DMS 273 (cell line): ENCODE measurements at regions not wholly inside any gene's neighbourhood (a gene's known extent, or its start where the extent isn't known, plus 50 kb on each side); places are given as distances from the start of the nearest gene placed in this dataset.
A peak's percentile ranks its signal among the peaks of the same experiment; 100 is the strongest.
"Not testable (repeated sequence)": the region's sequence is repeated elsewhere in the genome, so short reads cannot be mapped to it uniquely, and the experiment has no call there.

Experiments used
- DNase-seq: peaks from one replicate; lab custom pipeline; 2025; ENCODE audit not compliant: unreplicated experiment; lab: John Stamatoyannopoulos, UW

DNA sequence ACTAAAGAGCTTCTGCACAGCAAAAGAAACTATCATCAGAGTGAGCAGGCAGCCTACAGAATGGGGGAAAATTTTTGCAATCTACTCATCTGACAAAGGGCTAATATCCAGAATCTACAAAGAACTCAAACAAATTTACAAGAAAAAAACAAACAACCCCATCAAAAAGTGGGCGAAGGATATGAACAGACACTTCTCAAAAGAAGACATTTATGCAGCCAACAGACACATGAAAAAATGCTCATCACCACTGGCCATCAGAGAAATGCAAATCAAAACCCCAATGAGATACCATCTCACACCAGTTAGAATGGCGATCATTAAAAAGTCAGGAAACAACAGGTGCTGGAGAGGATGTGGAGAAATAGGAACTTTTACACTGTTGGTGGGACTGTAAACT lies 372.8 kb upstream of the CCL2 start:
- DNase-seq, result not testable (repeated sequence)

DNA sequence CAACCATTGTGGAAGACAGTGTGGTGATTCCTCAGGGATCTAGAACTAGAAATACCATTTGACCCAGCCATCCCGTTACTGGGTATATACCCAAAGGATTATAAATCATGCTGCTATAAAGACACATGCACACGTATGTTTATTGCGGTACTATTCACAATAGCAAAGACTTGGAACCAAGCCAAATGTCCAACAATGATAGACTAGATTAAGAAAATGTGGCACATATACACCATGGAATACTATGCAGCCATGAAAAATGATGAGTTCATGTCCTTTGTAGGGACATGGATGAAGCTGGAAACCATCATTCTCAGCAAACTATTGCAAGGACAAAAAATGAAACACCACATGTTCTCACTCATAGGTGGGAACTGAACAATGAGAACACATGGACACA lies 372.4 kb upstream of the CCL2 start:
- DNase-seq, result not testable (repeated sequence)

DNA sequence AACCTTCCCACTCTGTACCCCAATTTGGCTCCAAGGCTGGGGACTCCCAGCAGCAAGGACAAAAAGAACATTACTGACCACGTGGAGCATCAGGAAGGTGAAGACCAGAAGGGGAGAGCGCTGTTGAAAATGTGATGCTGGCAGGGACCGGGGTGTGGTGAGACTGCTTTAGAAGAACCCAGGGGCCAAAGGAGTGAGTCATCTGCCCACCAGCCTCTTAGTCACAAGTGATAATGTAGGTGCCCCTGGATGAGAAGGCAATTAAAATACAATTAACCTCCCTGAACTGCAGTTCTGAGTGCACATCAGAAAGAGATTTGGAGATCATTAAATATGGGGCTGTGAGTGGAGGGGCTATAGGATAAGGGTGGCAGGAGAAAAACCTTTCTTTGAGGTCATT lies 366.6 kb upstream of the CCL2 start:
- no peak for DNase-seq

DNA sequence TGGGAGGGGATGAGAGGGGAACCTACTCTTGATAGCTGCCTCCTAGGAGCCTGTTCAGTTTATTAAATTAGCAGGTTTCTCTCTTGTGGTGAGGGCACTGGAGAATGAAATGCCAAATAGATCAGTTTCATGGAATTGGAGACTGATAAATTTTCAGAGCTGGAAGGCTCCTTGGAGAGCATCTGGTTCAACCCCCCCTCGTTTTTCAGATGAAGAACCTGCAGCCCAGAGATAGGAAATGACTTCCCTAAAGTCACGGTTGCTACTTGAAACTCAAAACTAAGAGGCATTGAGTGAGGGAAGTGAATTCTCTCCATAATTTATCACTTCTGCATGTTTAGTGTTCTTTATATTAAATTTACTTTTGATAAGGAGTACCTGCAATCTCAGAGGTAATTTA lies 366.0 kb upstream of the CCL2 start:
- no peak for DNase-seq

DNA sequence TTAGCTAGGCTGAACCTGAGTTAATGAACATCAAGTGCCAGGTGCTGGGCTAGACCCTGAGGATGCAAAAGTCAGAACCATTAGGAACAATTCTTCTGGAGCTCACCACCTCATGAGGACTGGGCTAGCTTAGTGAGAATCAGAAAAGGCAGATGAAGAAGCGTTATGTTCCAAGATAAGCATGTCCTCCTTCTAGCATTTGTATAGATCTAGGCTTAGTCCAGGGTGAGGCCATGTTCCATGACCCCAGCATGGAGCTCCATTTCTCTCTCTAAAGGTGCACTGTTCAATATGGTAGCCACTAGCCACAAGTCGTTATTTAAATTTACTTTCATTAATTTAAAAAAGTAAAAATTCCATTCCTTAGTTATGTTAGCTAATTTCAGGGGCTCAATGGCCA lies 365.3 kb upstream of the CCL2 start:
- no peak for DNase-seq

DNA sequence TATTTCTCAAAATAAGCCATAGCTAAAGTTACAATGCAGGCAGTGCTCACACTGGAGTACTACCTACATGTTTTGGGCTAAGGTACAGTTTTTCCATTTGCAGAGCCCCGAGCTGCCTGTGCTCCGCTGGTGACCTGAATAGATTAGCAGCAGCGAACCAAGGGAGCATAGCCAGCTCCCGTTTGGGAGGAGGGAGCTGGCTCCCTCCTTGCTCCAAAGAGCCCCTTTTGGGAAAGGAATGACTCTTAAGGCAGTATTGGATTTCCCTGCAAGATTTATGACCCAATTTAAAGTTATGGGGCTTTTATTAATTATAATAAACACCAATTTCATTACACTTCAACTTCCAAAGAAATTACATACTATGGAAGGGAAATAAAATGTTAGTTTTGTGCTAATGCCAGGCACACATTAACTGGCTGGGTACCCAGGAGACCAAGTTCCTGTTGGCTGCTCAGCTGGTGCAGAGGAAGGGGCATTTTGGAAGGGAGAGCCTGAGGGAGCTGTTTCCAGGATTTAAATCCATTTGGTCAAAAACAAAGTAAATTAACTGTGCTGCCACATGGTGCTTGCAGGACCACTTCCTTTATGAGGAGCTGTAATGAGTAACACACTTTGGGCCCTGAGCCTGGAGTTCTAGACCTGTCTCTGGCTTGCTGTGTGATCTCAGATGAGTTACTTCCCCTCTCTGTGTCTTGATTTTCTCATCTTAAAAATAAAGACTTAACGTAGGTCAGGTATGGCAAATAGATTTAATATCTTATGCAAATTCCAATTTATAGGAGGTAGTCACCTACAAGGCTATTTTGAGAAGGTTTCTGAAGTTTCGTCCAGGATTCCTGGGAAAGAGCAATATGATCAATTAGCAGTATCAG lies 362.1 kb upstream of the CCL2 start:
- DNase-seq, result no peak

DNA sequence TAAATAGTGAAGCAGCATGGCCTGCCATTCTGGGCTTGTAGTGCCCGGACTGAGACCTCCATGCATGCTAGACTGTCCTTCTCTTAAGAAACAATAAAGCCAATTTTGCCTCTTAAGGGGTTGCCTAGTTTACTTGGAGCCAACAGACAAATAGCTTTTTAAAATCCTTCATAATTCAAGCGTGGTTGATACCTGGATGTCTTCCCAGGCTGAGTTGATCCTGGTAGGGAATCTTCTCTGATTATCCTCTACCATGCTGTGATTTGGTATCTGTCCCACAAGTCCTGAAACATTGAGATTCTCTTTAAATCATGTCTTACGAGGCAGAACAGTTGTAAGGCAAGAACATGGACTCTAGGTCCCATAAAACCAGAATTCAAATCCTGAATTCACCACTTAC lies 359.6 kb upstream of the CCL2 start:
- no peak for DNase-seq

DNA sequence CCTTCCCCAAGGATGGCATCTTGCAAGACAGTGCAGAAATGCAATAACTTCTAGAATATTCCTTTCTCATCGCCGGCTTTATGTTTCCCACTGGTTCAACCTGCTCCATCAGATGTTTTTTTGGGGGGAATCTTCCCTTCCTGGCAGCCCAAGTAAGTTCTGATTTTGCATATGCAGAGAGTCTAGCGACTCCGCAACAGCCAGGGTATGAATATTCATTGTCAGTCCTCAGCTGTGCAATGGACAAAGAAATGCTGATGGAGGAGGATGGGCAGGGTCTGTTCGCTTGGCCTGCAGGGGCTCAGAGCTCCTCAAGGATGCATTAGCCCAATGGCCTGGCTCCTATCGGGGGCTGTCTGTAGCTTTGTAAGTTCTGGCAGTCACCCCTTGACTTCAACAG lies 358.8 kb upstream of the CCL2 start:
- DNase-seq, result no peak

DNA sequence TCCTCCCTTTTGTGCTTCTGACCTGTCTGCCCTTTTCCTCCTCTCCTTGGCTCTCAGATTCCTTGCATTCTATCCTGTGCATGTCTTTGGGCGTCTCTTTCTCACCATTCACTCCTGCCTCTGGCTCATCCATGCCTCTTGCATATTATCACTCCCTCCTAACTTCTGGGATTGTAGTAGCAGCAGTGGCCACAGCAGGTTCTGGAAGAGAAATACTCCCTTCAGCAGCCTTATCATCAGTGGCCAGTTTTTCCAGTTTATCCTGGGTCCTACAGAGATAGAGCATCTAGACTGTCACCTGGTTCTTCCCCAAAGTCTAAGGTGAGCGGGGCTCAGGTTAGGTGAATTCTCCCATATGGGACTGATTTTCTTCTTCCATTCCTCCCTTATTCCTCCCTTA lies 354.0 kb upstream of the CCL2 start:
- DNase-seq, result no peak

DNA sequence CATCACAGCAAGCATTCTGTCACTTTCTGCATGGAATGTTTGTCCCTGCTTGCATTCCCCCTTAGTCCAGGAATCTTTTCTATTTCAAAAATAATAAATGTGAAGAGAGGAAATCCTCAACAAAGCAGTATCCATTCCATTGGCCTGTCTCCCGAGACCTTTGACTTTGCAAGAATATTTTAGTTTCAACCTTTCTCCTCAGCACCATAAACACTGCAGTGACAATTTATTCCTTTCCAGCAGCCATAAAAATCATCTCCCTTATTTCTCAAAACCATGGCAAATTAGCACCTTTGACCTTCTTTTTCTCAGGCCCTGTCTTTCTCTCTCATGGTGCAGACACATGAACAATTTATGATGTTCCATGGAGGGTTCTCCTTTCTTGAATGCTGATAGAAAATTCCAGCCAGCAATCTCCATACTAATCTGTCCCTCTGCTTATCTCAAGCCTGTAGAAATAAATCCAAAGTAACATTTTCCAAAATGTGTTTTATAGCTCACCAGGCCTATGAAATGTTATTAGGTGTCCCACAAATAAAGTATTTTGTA lies 352.1 kb upstream of the CCL2 start:
- DNase-seq, result no peak

DNA sequence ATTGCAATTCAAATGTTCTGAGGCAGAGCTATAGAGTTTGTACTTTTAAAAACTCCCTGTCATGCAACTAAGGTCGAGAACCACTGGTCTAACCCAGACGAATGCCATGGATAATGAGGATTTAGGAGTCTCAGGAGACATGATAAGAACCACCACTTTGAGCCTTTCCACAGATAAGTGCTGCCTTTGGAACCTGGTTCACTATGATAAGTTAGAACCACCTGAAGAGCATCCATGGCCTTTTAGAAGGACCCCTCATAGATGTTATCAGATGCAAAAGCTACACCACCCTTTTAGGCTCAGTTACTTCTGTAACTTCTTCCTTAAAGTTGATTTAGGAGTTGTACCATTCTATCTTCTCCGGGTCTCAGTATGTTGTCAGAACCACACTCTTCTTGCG lies 350.6 kb upstream of the CCL2 start:
- DNase-seq, result no peak

DNA sequence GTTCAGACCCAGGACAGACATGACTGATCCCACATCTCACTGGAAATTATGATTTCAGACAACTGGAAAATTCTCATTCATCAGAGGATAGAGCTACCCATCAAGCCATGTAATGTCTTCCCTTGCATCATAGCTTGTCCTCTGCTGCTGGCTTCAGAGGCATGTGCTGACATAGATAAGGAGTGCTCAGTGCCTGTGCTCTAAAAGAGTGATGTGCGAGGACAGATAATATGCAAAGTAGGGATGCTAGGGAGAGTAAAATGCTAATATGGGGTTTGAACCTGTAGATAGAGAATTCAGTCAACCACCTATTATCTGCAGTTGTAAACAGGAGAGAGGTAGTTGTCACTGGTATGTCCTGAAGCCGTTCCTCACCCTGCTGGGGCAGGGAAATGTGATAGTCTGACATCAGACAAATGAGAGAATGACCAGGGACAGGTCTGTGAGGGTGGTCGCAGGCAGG lies 349.7 kb upstream of the CCL2 start:
- no peak for DNase-seq

DNA sequence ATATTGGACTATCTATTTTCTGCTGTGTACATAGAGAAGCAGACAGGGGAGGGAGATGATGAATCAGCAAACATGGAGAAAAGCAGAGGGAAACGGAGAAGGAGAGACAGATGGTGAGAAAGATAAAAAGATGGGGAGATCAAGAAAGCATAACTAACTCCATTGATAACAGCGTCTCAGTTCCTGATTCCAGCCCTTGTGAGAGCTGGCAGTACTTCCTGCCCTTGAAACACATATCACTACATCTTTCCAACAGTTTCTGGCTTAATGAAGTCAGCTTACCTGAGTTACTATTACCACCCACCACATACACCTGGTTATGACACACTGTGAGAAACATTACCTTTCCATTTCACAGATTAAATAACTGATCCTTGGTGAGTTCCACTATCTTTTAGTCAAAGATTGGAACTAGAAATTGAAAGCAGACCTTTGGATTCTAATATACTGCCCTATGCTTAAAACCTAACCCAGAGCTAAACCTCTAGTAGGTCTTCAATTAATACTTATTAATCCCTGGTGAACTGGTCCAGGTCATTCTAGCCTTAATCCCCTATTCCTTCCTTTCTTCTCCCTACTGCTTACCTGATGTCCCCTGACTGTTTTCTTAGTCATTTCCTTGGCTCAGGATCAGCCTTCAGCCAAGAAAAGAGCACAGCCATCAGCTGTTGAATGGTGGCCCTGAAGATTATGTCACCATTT lies 346.6 kb upstream of the CCL2 start:
- DNase-seq, result no peak

DNA sequence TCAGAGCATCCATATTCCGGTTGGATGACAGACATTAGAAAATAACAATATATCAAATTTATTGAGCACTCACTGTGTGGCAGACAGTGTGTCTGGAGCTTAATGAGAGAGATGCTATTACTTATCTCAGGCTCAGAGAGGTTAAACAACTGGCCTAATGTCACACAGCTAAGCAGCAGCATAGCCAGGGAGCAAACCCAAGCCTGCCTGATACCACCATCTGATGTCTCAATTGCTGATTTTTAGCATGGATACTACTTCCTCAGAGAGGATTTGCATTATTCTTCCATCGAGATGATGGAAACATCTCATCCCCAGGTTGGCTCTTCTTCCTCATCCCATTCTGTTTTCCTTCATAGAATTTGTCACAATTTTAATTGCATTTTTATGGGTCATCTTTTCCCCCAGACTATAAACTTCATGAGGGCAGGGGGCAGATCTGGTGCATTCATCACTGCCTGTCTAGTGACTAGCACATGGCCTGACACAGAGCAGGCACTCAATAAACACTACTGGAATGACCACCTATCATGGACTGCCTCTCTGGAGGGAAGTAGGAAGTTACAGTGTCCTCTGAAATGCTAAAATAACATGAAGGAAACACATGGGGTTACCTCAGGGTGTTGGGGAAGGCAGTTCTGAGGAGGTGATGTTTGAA lies 344.8 kb upstream of the CCL2 start:
- DNase-seq, result no peak

DNA sequence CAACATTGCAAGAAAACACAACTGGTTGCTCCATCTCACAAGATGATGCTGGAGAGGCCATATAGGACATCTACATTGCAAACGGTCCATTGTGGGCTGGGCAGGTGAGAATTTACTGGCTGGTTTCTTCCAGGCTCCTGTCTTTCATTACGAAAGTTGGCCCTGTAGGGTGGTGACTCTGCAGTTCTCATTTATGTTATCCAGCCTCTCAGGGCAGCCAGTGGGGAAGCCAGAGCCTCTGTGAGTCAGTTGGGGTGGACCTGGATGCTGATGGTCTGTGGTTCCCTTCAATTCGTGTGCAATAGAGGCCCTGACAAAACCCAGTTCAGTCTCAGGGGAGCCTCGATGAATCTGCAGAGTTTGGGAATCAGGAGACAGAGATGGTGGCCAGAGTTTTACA lies 341.0 kb upstream of the CCL2 start:
- no peak for DNase-seq

DNA sequence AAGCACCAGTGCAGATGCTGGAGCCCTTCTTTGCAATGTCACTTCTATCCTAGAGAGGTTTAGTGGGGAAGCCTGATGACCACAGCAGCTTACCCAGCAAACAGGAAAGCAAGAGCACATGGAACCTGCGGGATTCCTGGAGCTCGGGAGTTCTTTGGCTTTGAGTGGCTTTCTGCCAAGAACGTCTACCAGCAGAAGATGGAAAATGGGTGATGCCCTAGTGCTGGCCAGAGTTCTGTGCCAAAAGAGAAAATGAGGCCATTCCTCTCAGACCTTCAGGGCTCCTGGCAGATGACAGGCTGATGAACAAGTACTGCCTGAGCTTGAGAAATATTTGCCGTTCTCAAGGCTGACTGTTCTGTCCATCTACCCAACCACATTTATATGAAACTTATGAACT lies 332.1 kb upstream of the CCL2 start:
- no peak for DNase-seq

DNA sequence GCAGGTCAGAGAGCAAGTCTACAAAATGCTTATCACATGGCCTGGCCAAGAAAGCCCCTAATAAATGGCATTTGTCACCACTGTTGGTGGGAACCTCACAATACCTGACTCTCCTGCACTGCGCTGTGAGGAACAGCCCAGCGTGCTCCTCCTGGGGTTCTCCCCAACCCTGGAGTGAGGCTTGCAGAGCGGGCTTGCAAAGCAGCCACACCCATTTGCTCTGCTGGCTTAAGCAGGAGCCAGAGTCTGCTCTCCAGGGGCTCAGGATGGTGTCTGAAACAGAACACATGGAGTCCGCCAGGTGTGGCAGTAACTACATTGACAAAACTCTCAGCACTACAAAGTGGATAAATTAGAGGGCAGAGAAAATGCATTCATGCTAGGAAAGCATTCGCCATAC lies 331.0 kb upstream of the CCL2 start:
- no peak for DNase-seq

DNA sequence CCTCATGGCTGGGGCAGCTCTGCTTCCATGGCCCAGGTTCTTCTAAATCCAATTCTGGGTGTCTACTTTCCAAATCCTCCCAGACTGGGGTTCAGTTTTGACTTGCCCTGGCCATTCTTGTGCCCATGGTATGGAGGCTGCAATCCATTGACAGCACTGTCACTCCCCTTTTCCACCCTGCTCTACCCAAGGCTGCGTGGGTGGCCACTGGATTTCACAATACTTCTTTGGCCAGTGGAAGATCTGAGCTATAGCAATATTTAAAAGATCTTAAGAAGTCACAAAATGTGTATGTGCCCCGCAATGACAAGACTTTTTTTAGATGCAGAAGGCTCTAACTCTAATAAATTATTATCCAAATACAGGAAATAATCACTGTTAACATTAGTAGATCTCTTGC lies 329.4 kb upstream of the CCL2 start:
- DNase-seq, result no peak

DNA sequence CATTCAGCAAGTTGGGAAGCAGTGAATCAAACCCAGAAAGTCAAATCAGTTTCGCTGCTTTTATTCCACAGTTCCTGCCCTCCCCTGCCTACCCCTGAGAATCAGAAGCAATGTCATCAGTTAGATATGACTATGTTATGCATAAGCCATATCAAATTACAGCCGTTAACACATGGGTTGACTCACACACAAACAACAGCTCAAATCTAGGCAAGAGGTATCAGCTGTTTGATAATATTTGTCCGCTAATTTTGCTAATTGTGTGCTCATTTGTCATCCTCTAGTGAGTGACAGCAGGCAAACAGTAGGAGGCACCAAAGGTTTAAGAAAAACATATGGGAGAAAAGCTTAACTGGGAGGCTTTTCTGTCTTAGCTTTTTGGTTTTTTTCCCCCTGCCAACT lies 327.4 kb upstream of the CCL2 start:
- DNase-seq, result peak; percentile 62

DNA sequence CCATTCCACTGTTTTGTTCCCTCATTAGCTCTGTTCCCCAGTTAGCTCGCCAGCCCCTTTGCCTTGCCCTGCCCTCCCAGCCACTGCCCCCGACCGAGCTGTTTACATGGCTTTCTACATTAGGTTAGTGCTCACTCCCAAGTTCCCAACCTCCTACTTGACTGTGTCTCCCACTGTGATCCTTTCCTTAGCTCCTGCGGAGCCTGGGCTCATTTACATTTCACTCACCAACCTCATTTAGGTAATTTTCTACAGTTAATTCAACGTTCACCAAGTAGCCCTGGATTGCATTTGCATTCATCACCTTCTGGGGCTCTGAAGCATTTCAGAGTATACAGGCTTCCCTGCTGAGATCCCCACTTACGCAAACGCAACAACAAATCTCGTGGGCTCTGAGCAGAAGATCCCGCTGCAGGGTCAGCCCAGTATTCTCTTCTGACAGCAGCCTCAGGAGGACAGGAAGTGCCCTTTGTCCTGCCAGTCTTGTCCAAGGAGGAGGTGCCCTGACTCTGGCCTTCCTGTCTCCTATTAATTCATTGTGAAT lies 325.8 kb upstream of the CCL2 start:
- DNase-seq, result no peak

DNA sequence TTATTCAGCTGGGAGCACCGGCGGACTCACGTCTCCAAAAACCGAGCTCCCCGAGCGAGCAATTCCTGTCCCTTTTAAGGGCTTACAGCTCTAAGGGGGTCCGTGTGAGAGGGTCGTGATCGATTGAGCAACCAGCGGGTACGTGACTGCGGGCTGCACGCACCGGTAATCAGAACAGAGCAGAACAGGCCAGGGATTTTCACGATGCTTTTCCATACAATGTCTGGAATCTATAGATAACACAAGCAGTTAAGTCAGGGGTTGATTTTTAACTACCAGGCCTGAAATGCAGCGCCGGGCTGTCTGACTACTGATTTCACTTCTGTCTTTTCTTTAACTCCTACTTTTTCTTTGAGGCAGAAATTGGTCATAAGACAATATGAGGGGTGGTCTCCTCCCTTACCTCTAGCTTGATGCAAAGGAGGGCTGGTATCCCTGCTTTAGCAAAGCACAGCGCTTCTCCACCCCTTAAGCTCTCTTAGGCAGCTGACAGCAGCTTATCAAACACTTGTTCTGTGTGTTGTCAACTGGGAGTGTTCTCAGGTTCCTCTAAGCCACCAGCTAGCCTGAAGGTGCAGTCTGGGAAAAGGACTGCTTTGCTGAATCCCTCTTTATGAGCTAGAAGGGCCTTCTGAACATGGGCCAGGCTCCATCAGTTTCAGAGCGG lies 323.8 kb upstream of the CCL2 start:
- DNase-seq, result not testable (repeated sequence)
